IMR-90 (cell line): ENCODE measurements at regions not wholly inside any gene's neighbourhood (a gene's known extent, or its start where the extent isn't known, plus 50 kb on each side); places are given as distances from the start of the nearest gene placed in this dataset.

Experiments
- ATAC-seq: fragments of 200-7000 bp; cut with Tn5 transposase; 2 replicates; pipeline ENCODE4 v1.9.1; 2020; ENCODE audit warnings: low read depth, mild to moderate bottlenecking, moderate library complexity
- BruUV-seq: library from RNA; stranded (reverse); fragments of 400-500 nt; replicated peaks from 2 replicates; lab custom pipeline; 2021; lab: Mats Ljungman, UMichigan
- CTCF ChIA-PET: fragments of 300-600 bp; formaldehyde crosslinking; extraction: SDS; loops from one replicate; lab custom pipeline; 2021; ENCODE audit warnings: antibody characterized with exemption; lab: Yijun Ruan, JAX
- POLR2A ChIA-PET: fragments of 300-600 bp; sonication (Branson Sonifier 250); formaldehyde crosslinking; loops from one replicate; lab custom pipeline; 2022; ENCODE audit warnings: antibody characterized with exemption; ENCODE audit not compliant: unreplicated experiment; lab: Charles Lee
- DNase-seq: peaks from one replicate; pipeline ENCODE4 v3.0.0; 2013
- H2AFZ ChIP-seq: replicated peaks from 2 replicates; pipeline ENCODE3; 2013; ENCODE audit warnings: low read length, mild to moderate bottlenecking; ENCODE audit not compliant: poor library complexity
- H2AK5ac ChIP-seq: 2 replicates; pipeline ENCODE4 v1.6.1; 2013; ENCODE audit warnings: low read depth, low read length, inconsistent platforms
- H2AK9ac ChIP-seq: replicated peaks from 2 replicates; pipeline ENCODE3; 2013; ENCODE audit warnings: mild to moderate bottlenecking, low read depth, low read length, moderate library complexity; ENCODE audit not compliant: poor library complexity
- H2BK120ac ChIP-seq: 2 replicates; pipeline ENCODE4 v1.6.1; 2013; ENCODE audit warnings: low read depth, low read length, inconsistent platforms
- H2BK15ac ChIP-seq: 3 replicates; pipeline ENCODE4 v1.6.1; 2013; ENCODE audit warnings: low read depth, low read length, inconsistent platforms
- H2BK20ac ChIP-seq: 2 replicates; pipeline ENCODE4 v1.6.1; 2013; ENCODE audit warnings: low read depth, mild to moderate bottlenecking, inconsistent platforms, low read length, moderate library complexity
- H2BK5ac ChIP-seq: 2 replicates; pipeline ENCODE4 v1.6.1; 2013; ENCODE audit warnings: mild to moderate bottlenecking, low read depth, low read length, inconsistent platforms; ENCODE audit not compliant: poor library complexity, severe bottlenecking
- H3K14ac ChIP-seq: replicated peaks from 2 replicates; pipeline ENCODE4 v1.6.1; 2013; ENCODE audit warnings: low read depth, low read length, inconsistent platforms
- H3K18ac ChIP-seq: 2 replicates; pipeline ENCODE4 v1.6.1; 2013; ENCODE audit warnings: low read depth, low read length, control low read depth
- H3K23ac ChIP-seq: 2 replicates; pipeline ENCODE4 v1.6.1; 2013; ENCODE audit warnings: low read depth, low read length, inconsistent platforms
- H3K27ac ChIP-seq: 2 replicates; pipeline ENCODE4 v1.5.1; 2013; ENCODE audit warnings: mild to moderate bottlenecking, control low read depth, low read length; ENCODE audit not compliant: insufficient read depth
- H3K27me3 ChIP-seq: 2 replicates; pipeline ENCODE4 v1.6.1; 2013; ENCODE audit warnings: low read length; ENCODE audit not compliant: control insufficient read depth, insufficient read depth
- H3K36me3 ChIP-seq: 2 replicates; pipeline ENCODE4 v1.6.1; 2013; ENCODE audit warnings: low read length, mixed read lengths; ENCODE audit not compliant: control insufficient read depth, insufficient read depth
- H3K4ac ChIP-seq: 2 replicates; pipeline ENCODE4 v1.6.1; 2013; ENCODE audit warnings: low read depth, low read length, inconsistent platforms
- H3K4me1 ChIP-seq: 2 replicates; pipeline ENCODE4 v1.6.1; 2013; ENCODE audit warnings: low read length, mixed read lengths; ENCODE audit not compliant: control insufficient read depth, insufficient read depth
- H3K4me2 ChIP-seq: 2 replicates; pipeline ENCODE4 v1.6.1; 2013; ENCODE audit warnings: low read depth, mild to moderate bottlenecking, control low read depth, low read length, moderate library complexity
- H3K4me3 ChIP-seq: 2 replicates; pipeline ENCODE4 v1.5.1; 2013; ENCODE audit warnings: low read depth, mild to moderate bottlenecking, control low read depth, low read length, moderate library complexity; ENCODE audit not compliant: insufficient read depth
- H3K56ac ChIP-seq: 2 replicates; pipeline ENCODE4 v1.6.1; 2013; ENCODE audit warnings: low read length, inconsistent platforms; ENCODE audit not compliant: insufficient read depth; ENCODE audit errors: extremely low read depth
- H3K79me1 ChIP-seq, 2 experiments: 2 replicates each; pipeline ENCODE4 v1.6.1; 2013; ENCODE audit warnings: low read length in 2 of 2, inconsistent platforms in 1 of 2, low read depth in 1 of 2
- H3K9ac ChIP-seq: 2 replicates; pipeline ENCODE4 v1.6.1; 2013; ENCODE audit warnings: low read depth, low read length, control low read depth
- H3K9me1 ChIP-seq: 2 replicates; pipeline ENCODE4 v1.6.1; 2013; ENCODE audit warnings: low read length, inconsistent platforms; ENCODE audit not compliant: insufficient read depth
- H3K9me3 ChIP-seq: 2 replicates; pipeline ENCODE4 v1.6.1; 2013; ENCODE audit warnings: low read length; ENCODE audit not compliant: control insufficient read depth, insufficient read depth
- H4K20me1 ChIP-seq: 2 replicates; pipeline ENCODE4 v1.6.1; 2013; ENCODE audit warnings: low read length, inconsistent platforms; ENCODE audit not compliant: insufficient read depth
- H4K5ac ChIP-seq: 2 replicates; pipeline ENCODE4 v1.6.1; 2013; ENCODE audit warnings: mild to moderate bottlenecking, low read depth, low read length, control low read depth
- H4K8ac ChIP-seq, 2 experiments: 2 replicates each; pipeline ENCODE4 v1.6.1; 2013; ENCODE audit warnings: low read depth in 2 of 2, low read length in 2 of 2, control low read depth in 1 of 2, inconsistent platforms in 1 of 2
- H4K91ac ChIP-seq: 2 replicates; pipeline ENCODE4 v1.6.1; 2013; ENCODE audit warnings: low read depth, low read length, inconsistent platforms; ENCODE audit not compliant: insufficient read depth
- CEBPB ChIP-seq: IDR thresholded peaks from 2 replicates; pipeline ENCODE4 v1.6.1; 2012; ENCODE audit warnings: low read depth, low read length, improper control_type of control experiment
- CHD1 ChIP-seq: IDR thresholded peaks from 2 replicates; pipeline ENCODE4 v1.6.1; 2012; ENCODE audit warnings: low read depth, low read length, improper control_type of control experiment
- CTCF ChIP-seq: conservative IDR thresholded peaks from 2 replicates; pipeline ENCODE4 v1.5.1; 2012; ENCODE audit warnings: mild to moderate bottlenecking, low read depth, low read length, improper control_type of control experiment
- MAFK ChIP-seq: IDR thresholded peaks from 2 replicates; pipeline ENCODE4 v1.6.1; 2012; ENCODE audit warnings: low read depth, low read length, improper control_type of control experiment
- NFE2L2 ChIP-seq: fragments of 150-350 bp; IDR thresholded peaks from 2 replicates; pipeline ENCODE4 v1.6.1; 2016; ENCODE audit warnings: low read depth, mild to moderate bottlenecking, low read length
- POLR2A ChIP-seq: IDR thresholded peaks from 2 replicates; pipeline ENCODE4 v1.6.1; 2012; ENCODE audit warnings: mild to moderate bottlenecking, low read depth, low read length
- RCOR1 ChIP-seq: IDR thresholded peaks from 2 replicates; pipeline ENCODE4 v1.6.1; 2012; ENCODE audit warnings: mild to moderate bottlenecking, low read length, improper control_type of control experiment; ENCODE audit not compliant: insufficient replicate concordance
- WGBS, 2 experiments: methylation state at CpG; one replicate each; pipeline versions ENCODE4 v1.1.5 to v1.1.7; 2013; ENCODE audit warnings: missing lambda C conversion rate in 2 of 2; ENCODE audit not compliant: insufficient read length in 1 of 2; ENCODE audit errors: extremely low coverage in 2 of 2; 5-methylcytosine and 5-hydroxymethylcytosine counted together
- dilution Hi-C: fragments of 300-500 bp; cut with HindIII; formaldehyde crosslinking; loops from one replicate; pipeline ENCODE4 v1.14.3; 2018; ENCODE audit warnings: low sequenced_read_pairs; ENCODE audit not compliant: unreplicated experiment
- in situ Hi-C: fragments of 300-500 bp; cut with MboI; formaldehyde crosslinking; loops from 3 replicates; pipeline ENCODE4 v1.14.3; 2019; ENCODE audit warnings: low sequenced_read_pairs, inconsistent platforms, mixed read lengths
- intact Hi-C: fragments of 100-400 bp; cut with micrococcal nuclease; formaldehyde crosslinking; loops from 2 replicates; pipeline ENCODE4 v1.10.0; 2022
- TF ChIP-seq, protein P1 (sequence below): fragments of 150-350 bp; IDR thresholded peaks from 2 replicates; pipeline ENCODE4 v1.6.1; 2016; ENCODE audit warnings: low read depth, mild to moderate bottlenecking, low read length, moderate library complexity, borderline replicate concordance
- TF ChIP-seq, protein P2 (sequence below): fragments of 150-350 bp; IDR thresholded peaks from 2 replicates; pipeline ENCODE4 v1.6.1; 2017; ENCODE audit warnings: mild to moderate bottlenecking, antibody characterized with exemption, low read length, low read depth

GRCh38 chr2:160730296-160730995 is 236.8 kb upstream of the RBMS1 start:
- 0 out of 2 replicates have a peak overlapping the region, but pooled peaks have one; percentile 28 for H2BK120ac ChIP-seq
- H3K9me3 ChIP-seq = no peaks in the 10 kb centered on the region
- in situ Hi-C loops (no loop called here), dilution Hi-C loops (no loop called here), intact Hi-C loops (loop anchor here (5.0 kb wide), 1 partner anchor 63 kb away; no protein-coding TSS in a partner anchor)
- peaks cover 5% of the 10 kb centered on the region; the same call in 1 of the 2 replicates for H3K4me1 ChIP-seq
- no peak overlapping the region for H3K27ac ChIP-seq
- H3K79me1 ChIP-seq = no peaks in the 10 kb centered on the region
- peak overlapping the region; percentile 6; the same call in 1 of the 2 replicates for H3K4me2 ChIP-seq
- no peaks in the 10 kb centered on the region for H3K36me3 ChIP-seq
- no peak overlapping the region for H4K91ac ChIP-seq
- H2BK20ac ChIP-seq = peak overlapping the region; percentile 22; the same call in 1 of the 2 replicates
- peak overlapping the region; percentile 10; the same call in 1 of the 2 replicates for H3K14ac ChIP-seq
- no peak overlapping the region for H3K9ac ChIP-seq
- TF ChIP-seq MAFK (no peak), CEBPB (no peak), RCOR1 (no peak), NFE2L2 (no peak), CTCF (no peak), CHD1 (no peak), POLR2A (no peak)
- TF ChIP-seq, protein P1, sequence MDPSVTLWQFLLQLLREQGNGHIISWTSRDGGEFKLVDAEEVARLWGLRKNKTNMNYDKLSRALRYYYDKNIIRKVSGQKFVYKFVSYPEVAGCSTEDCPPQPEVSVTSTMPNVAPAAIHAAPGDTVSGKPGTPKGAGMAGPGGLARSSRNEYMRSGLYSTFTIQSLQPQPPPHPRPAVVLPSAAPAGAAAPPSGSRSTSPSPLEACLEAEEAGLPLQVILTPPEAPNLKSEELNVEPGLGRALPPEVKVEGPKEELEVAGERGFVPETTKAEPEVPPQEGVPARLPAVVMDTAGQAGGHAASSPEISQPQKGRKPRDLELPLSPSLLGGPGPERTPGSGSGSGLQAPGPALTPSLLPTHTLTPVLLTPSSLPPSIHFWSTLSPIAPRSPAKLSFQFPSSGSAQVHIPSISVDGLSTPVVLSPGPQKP = no peak
- TF ChIP-seq, protein P2, sequence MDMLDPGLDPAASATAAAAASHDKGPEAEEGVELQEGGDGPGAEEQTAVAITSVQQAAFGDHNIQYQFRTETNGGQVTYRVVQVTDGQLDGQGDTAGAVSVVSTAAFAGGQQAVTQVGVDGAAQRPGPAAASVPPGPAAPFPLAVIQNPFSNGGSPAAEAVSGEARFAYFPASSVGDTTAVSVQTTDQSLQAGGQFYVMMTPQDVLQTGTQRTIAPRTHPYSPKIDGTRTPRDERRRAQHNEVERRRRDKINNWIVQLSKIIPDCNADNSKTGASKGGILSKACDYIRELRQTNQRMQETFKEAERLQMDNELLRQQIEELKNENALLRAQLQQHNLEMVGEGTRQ = no peak
- no peak overlapping the region for H2BK15ac ChIP-seq
- H2AK9ac ChIP-seq = no peak overlapping the region
- H2AFZ ChIP-seq = no peak overlapping the region
- H4K5ac ChIP-seq = no peak overlapping the region
- no peak overlapping the region for H4K8ac ChIP-seq
- H3K56ac ChIP-seq = no peak overlapping the region
- BruUV-seq = no TSS peak
- no peak overlapping the region for H3K4me3 ChIP-seq
- DNase-seq (no peak), ATAC-seq (0 out of 2 replicates have a peak, but pooled peaks have one; percentile 14)
- no peak overlapping the region for H2AK5ac ChIP-seq
- POLR2A ChIA-PET = no interaction called here
- CTCF ChIA-PET = interaction anchor here (0.5 kb wide), 1 partner anchor 34 kb away, joined by 4 read pairs; no protein-coding TSS in a partner anchor
- no peak overlapping the region for H2BK5ac ChIP-seq
- H3K4ac ChIP-seq = no peak overlapping the region
- H3K23ac ChIP-seq = no peak overlapping the region
- H3K27me3 ChIP-seq = no peaks in the 10 kb centered on the region
- H3K9me1 ChIP-seq = no peaks in the 10 kb centered on the region
- H3K18ac ChIP-seq = peak overlapping the region; percentile 35; the same call in 1 of the 2 replicates
- no peaks in the 10 kb centered on the region for H4K20me1 ChIP-seq
- no CpG with 5 or more reads among the region's 1 CpG for whole genome bisulfite sequencing, 2 experiments
